Left lobe of liver (tissue), 2 donors: ENCODE measurements at regions not wholly inside any gene's neighbourhood (a gene's known extent, or its start where the extent isn't known, plus 50 kb on each side); places are given as distances from the start of the nearest gene placed in this dataset.

Source experiments
- ATAC-seq: fragments of 200-7000 bp; cut with Tn5 transposase; one replicate; pipeline ENCODE4 v1.9.1; 2020; ENCODE audit warnings: mild to moderate bottlenecking, moderate library complexity
- DNase-seq: peaks from one replicate; pipeline ENCODE4 v3.0.0-alpha.2; 2020; ENCODE audit warnings: low spot score
- donor health status: DM: no; HTN: no; CAD: no; lungs with moderate emphysema.
- donor health status: DM: no; HTN: yes; CAD: no.

DNA sequence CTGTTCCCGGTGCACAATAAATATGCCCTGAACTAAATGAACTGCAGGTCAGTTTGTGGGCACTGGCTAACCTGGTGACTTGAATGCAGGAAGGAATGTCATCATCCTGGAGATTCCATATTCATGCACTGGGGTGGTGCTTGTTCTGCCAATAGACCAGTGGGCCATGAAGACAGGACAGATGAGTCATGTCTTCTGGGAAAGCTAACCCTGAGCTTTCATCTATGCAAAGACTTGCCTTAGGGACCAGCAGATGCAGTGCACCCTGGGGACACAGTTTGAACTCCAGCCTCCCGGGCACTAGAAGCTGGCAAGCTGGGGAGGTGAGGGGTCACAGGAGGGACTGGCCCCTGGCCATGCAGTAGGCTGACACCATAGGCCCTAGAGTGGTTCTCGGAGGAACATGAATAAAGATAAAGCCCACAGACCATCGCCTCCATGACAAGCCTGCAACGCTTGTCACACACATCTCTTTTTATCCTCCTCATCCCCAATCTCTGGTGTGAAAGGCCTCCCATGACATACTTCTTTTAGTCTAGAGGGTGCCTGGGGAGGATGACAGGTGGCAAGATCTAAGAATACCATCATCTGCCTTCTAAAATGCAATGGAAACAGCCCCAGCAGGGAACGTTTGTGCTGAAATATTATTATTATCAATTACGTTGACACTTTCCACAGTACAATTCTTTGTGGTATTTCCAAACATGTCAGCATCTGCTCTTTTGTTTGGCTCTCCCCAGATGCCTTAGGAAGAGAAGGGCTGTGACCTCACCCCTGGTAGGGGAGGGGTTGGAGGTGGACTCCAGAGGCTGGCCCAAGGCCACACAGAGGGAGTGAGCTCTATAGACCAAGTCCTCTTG lies 267.4 kb upstream of the RAB6C start:
- ATAC-seq: no peak
- DNase-seq: no peak

DNA sequence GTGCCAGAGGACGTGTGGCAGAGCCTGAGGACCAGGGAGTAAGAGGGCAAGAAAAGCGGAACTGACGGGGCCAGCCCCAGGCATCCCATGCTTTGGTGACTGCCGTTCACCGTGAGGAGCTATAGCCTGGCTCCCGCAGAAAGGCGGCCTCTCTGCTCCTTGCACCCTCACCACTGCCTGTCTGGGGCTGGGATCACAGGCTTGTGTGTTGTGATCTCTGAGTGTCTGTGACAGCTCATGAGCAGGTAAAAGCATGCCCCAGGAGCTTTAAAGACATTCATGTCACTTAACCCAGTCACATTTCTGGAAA lies 266.8 kb upstream of the RAB6C start:
- no peak for ATAC-seq
- DNase-seq: no peak

DNA sequence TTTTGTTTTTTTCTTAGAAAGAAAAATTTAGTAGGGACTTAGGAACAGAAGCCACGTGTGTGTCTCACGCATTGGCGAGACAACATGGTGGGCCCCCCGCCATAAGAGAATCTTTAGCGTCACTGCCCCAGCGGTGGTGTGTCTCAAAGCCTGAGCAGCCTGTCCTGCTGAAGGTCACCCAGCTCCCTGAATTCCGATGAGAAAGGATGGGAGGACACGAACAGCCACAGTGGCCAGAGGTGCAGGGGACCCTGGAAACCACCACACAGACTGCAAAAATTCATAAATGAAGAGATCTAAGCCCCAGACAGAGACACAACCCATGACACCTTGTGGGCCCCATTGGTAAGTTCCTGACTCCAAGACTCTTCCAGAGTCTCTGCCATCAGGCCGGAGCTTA lies 266.1 kb upstream of the RAB6C start:
- ATAC-seq (no peak), DNase-seq (no peak)

DNA sequence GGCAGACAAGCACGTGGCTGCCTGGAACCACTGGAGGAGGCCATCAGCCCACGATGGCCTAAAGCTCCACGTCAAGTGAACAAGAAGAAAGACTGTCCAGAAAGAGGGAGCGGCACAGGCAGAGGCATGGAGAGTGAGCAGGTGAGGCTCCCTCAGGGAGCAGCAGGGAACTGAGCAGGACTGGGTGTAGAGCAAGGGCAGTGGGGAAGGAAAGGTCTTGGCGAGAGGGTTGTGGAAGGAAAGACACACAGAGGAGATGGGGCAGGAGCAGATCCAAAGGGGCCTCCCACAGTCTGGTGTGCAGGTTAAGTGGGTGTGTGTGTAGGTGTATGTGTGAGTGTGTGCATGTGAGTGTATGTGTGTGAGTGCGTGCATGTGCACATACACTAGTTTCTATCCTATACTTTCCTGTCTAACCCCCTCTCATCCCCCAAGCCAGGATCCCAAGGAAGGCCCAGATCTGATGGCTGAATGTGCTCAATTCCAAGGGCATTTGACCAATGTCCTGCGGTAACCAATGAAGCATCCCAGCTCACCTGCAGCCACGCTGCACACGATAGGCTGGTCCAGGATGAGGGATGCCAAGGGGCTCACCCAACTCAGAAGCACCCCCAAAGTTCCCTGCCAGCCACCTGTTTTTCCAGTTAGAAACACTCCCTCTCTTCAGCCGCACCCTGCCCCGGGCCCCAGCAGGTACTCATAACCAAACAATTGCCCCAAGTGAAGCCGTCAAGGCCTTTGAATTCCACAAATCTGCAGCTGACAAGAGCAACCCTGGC lies 262.5 kb upstream of the RAB6C start:
- ATAC-seq: no peak
- no peak for DNase-seq

DNA sequence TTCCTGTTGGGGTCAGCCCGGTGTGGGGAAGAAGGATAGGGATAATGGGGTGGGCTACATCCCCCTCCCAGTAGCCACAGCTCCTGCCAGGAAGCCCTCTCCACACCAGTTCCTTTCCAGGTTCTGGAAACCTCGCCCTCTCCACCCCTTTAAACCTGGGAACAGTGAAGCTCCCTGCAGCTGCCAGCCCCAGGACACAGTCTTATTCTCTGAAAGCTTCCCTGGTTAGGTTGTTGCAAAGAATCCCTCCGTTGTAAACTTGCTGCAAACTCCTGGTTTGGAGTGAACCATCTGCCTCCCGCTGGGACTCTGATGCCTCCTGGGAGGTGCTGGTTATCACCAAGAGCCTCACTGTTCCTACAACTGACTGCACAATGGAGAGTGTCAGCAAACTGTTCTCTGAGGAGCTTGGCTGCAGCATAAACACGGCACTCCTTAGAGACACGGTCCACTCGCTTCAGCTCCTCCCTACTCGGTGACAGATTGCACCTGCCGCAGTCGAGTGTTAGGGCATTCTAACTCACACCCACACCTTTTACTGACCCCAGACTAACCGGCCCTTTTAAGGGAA lies 261.8 kb upstream of the RAB6C start:
- no peak for DNase-seq
- ATAC-seq: no peak

DNA sequence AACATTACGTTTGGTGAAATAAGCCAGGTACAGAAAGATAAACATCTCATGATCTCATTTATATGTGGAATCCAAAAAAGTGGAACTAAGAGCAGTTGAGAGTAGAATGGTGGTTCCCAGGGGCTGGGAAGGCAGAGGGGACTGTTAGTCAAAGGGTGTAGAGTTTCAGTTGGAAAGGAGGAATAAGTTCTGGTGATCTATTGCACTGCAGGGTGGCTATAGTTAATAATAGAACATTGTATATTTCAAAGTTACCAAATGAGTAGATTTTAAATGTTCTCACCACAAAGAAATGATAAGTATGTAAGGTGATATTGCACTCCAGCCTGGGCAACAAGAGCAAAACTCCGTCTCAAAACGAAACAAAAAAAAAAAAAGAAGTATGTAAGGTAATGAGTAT lies 260.1 kb upstream of the RAB6C start:
- DNase-seq (no peak), ATAC-seq (no peak)

DNA sequence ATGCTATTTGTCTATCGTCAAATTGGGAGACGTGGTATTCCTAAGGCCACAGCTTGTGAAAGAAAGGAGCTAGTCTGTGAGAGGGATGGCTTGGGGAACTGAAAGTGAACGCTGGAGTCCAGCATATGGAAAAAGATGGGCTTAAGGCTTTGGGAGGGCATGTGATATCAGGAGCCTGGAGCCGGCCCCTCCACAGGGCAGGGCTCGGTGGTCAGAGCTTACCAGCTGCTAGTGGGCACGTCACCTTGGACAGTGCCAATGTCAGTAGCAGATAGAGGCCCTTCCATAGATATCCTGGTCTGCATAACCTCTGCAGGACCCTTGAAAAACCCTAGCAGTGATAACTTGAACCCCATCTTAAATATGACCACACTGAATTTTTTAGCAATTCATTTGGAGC lies 259.1 kb upstream of the RAB6C start:
- no peak for ATAC-seq
- no peak for DNase-seq

DNA sequence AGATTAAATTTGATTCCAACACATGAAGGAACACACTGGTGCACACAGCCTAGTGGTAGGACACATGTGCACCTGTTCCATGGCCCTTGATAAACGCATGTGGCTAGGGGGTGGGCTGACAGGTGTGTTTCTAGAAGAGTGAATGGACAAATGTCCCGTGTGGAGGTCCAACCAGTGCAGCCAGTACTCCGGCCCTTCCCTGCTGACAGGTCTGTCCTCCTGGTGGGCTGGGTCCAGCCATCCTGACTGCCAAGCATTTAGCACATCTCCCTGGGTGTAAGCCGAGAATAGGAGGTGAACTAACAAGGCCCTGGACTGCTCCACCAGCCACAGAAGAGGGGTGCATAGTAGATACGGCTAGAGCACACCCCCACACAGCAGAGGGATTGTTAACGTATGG lies 258.7 kb upstream of the RAB6C start:
- ATAC-seq (no peak), DNase-seq (no peak)

DNA sequence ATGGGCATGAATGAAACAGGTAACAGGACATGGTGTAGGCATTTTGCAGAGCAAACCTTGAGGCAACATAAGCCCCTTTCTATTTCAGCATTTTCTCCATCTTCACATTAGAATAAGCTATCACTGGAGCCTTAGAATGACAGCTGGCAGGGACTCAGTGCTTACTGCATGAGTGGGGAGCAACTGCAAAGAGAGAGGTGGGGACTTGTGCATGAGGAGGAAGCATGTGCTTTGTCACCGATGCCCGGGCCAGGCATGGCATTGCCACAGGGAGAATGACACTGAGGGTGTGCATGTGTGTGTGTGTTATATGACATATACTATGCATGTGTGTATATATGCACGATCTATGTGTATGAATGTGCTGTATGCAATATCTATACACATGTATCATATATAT lies 258.2 kb upstream of the RAB6C start:
- DNase-seq (no peak), ATAC-seq (no peak)

DNA sequence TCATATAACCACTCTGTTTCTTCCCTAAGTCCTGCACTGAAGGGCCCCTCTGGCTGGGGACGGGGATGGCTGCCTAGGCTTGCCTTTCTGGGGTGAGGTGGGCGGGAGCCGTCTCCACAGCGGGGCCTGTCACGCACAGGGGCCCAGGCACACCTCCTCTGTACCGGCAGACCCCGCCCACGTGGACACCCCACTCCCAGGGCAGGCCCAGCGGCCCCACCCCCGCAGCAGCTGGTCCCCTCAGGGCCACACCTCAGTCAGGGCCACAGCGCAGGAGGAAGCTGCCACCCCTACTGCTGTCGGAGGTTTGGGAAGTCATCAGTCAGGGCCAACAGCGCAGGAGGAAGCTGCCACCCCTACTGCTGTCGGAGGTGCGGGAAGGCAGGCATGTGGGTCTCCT lies 257.6 kb upstream of the RAB6C start:
- DNase-seq: no peak
- no peak for ATAC-seq

DNA sequence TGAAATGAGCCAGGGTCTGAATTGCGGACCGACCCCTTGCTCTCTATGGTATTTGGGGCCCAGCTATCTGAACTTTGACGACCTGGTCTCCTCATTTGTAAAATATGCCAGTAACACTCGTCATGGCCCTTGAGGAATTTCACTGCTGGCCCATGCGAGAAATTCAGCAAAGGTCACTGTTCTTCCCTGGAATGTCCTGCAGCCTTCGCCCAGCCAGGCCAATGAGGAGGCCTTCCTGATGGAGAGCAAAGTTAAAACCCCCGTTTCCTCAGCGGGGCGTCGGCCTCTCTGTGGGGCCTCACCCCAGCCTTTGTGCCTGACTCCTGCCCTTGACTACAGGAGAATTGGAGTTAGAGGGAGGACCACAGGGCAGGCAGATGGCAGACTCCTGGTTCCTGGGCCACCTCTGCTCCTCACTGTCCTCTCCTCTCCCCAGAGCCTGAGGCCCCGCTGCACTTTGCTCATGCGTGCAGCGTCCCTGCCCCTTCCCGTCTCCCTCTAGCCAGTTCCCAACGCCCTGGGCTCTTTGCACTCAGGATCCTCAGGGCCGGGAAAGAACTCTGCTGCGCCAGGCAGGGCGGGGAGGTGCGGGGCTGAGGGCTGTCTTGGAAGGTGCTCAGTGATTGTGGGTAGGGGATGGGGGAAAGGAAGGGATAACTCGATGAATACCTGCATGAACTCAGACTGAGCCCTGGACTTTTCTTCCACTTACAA lies 257.0 kb upstream of the RAB6C start:
- DNase-seq: no peak
- no peak for ATAC-seq

DNA sequence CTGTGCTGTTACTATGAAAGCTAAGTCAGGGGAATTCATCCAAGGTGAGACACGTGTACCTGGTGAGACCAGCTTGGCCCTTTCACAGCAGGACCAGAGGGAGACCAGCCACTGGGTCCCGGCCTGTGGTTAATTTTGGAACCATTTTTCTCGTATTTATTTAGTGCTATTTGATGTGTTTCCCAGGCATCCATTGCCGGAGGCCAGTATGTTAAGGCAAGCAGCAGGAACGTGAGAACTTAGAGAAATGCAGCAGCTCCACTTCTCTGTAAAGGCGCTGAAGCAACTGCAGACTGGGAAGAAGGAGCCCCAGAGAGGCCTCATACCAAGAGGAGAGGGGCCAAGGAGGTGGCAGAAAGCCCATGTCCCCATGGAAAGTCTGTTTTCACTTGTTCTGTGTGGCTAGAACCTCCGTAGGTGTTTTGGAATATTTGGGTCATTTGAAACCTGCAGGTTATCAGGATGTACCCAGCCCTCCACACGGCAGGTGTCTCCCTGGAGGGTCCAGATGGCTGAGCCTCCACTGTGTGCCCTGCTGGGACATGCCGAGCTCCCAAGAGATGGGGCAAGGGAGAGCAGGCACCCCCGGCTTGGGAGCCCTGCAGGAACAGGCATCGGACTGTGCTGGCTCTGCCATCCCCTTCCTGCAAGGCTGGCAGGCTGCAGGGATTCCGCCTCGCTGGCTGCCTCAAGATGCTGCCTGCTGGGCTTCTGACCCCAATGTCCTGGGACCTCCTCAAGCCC lies 256.0 kb upstream of the RAB6C start:
- ATAC-seq (no peak), DNase-seq (no peak)

DNA sequence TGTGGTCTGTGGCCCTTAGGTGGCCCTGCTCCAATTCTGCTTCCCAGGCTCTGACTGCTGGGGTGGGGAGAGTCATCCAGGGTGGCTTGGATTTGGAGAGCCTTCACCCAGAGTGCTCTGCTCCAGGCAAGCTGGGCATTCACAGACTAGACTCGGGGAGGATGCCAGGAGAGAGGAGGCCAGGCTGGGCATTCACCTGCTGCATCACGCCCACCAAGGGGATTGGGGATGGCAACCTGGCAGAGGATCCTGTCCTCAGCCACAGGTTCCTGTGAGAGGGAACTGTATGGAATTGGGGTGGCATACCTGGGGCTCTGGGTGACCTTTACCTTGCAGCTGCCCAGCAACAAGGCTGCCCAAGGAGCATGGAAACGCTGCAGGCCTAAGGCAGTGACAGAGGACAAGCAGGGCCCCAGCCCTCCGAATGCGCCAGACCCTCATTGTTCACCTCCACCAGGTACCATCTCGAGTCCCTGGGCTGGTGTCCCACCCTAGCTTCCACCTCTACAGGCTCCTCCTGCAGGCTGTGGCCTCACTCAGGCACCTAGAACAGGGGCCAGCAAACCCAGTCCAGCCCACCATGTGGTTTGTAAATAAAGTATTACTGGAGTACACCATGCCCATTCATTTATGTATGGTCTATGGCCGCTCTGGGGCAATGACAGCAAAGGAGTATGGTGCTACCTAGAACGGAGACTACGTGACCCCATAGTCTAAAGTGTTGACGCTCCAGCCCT lies 255.3 kb upstream of the RAB6C start:
- ATAC-seq: no peak
- no peak for DNase-seq

DNA sequence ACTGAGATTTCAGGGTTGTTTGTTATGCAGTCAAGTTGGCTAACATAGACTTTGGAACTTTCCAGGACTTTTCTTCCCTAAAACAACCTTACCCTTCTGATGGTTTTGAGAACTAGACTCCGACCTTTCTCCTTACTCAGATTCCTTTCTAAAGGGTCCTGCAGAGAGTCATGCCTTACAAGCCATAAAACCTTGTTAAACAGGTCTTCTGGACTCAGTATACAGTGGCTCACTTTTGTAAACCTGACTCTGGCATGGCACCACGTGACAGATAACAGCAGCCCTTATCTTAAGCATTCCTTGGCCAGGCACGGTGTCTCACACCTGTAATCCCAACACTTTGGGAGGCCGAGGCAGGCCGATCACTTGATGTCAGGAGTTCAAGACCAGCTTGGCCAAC lies 253.2 kb upstream of the RAB6C start:
- ATAC-seq (no peak), DNase-seq (no peak)

DNA sequence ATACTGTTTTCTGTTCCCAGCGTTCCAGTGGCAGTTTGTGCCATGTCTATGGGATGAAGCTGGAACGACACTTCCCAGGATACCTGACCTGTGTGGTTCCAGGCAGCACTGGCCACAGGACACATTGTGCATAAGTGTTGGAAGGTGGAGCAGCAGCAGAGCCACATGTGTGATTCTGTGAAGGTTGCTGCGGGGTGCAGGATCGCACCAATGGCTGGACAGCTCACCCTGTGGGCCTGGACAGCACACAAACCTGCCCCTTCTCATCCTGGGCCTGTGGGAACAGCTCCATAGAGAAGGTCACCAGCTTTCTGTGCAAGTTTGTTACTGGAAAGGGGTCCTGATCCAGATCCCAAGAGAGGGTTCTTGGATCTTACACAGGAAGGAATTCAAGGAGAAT lies 252.2 kb upstream of the RAB6C start:
- DNase-seq (no peak), ATAC-seq (no peak)

DNA sequence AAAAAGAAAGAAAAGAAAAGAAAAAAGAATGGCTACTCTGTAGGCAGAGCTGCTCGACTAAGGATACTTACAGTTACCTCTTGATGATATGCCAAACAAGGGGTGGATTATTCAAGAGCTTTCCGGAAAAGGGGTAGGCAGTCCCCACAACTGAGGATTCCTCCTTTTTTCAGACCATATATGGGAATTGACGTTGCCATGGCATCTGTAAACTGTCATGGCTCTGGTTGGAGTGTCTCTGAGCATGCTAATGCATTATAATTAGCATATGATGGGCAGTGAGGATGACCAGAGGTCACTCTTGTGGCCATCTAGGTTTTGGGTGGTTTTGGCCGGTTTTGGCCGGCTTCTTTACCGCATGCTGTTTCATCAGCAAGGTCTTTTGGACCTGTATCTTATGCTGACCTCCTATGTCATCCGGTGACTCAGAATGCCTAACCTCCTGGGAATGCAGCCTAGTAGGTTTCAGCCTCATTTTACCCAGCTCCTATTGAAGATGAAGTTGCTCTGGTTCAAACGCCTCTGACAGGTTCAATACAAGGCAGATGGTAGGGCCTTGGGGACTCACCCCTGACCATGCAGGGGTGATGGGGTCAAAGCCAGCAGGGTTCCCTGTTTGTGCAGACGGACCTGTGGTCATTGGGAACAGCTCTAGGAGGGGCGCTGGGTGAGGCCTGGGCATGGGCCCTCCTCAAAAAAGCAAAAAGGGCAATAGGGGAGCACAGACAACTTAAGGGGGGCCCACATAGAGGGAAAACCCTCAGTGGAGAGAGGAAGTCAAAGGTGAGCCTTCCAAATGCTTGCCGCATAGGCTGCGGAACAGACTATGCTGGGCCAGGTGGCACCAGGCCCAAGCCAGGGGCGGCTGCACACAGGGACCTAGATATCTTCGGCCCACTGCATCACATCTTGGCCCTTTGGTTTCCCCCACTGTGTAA lies 251.2 kb upstream of the RAB6C start:
- DNase-seq: no peak
- ATAC-seq: no peak

DNA sequence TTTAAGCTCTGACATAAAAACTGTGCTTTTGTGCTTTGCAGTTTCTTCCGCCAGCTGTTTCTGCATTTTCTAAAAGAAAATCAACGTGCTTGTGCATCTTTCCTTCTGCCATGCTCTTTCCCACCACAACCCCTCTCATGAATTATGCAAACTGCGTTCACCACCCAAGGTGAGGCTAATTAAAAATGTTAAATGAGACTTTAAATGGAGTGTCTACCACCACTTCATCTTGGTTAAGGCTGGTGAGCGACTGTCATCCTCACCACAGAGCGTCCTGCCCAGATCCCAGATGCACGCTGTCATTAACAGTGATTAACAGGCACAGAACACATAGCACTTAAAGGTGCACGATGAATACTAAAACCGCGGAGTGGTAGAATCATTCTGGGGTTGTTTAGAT lies 250.5 kb upstream of the RAB6C start:
- DNase-seq (no peak), ATAC-seq (no peak)

DNA sequence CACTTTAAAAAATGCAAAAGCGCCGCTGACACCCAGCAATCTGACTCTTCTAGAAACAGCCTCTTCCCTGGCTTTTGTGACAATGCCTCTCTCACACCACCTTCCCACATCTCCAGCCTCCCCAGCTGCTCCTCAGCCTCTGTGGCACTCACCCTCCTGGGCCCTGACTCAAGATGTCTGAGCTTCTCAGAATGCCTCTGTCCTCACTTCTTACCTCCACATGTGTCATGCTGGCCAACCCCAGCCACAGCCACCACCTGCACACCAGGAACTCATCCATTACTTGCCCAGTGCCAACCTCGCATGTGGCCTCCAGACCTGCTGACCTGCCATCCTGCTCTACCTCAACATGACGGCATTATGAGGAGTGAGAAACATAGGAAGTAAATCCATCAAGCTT lies 249.8 kb upstream of the RAB6C start:
- ATAC-seq (no peak), DNase-seq (no peak)

DNA sequence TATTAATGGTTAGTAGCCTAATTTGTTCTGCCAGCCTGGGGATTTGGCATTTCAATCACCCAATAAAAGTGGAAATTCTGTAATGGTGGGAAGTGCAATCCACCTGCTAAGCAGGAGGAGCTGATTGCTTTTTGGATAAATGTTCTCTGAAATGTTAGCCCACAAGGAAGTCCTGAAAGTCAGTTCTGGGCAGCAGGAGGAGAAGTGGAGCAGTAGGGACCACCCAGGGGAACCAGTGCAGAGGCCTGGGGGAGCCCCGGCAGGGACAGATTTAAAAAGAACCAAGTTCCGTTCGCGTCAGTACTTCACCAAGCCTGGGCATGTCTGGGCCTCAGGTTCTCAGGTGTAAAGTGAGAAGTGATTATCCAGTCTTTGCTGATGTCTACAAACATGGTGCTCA lies 248.5 kb upstream of the RAB6C start:
- ATAC-seq (no peak), DNase-seq (no peak)
